HepG2 (cell line): ENCODE measurements at regions not wholly inside any gene's neighbourhood (a gene's known extent, or its start where the extent isn't known, plus 50 kb on each side); places are given as distances from the start of the nearest gene placed in this dataset.
A peak's percentile ranks its signal among the peaks of the same experiment; 100 is the strongest.

ENCODE experiments used
- ATAC-seq: fragments of 200-7000 bp; cut with Tn5 transposase; 3 replicates; pipeline ENCODE4 v1.9.1; 2020; ENCODE audit warnings: mild to moderate bottlenecking, moderate library complexity
- BruUV-seq: library from RNA; stranded (reverse); fragments of 400-500 nt; replicated peaks from 2 replicates; lab custom pipeline; 2021; lab: Mats Ljungman, UMichigan
- CTCF ChIA-PET: fragments of 300-600 bp; formaldehyde crosslinking; extraction: SDS; loops from one replicate; lab custom pipeline; 2021; ENCODE audit warnings: low total read pairs, inconsistent platforms, low intra/inter-chr PET ratio; lab: Yijun Ruan, JAX
- POLR2A ChIA-PET: fragments of 350-600 bp; sonication (Branson Sonifier 250); formaldehyde crosslinking; loops from one replicate; lab custom pipeline; 2020; ENCODE audit warnings: antibody characterized with exemption, inconsistent platforms; lab: Yijun Ruan, JAX
- DNase-seq: peaks from one replicate; pipeline ENCODE4 v3.0.0-alpha.2; 2015; ENCODE audit warnings: low spot score
- FAIRE-seq: peaks from 3 replicates; lab custom pipeline; 2011; peaks lifted over from hg19 to GRCh38; lab: Jason Lieb, UNC
- H2AFZ ChIP-seq: one replicate; pipeline ENCODE4 v1.6.1; 2011; ENCODE audit warnings: low read length, inconsistent platforms
- H3K27ac ChIP-seq: fragments of 300-600 bp; 3 replicates; pipeline ENCODE4 v1.8.0; 2011; ENCODE audit warnings: mixed run types, mild to moderate bottlenecking, mixed read lengths, low read length, inconsistent platforms; ENCODE audit not compliant: insufficient read depth; ENCODE audit errors: extremely low read length
- H3K27me3 ChIP-seq, 2 experiments: fragments of 200-600 bp in 1 of 2; 2 replicates in 1 of 2; 3 replicates in 1 of 2; pipeline versions ENCODE4 v1.6.0 to v1.8.0; 2011; ENCODE audit warnings: low read length in 2 of 2, mild to moderate bottlenecking in 2 of 2, moderate library complexity in 2 of 2, inconsistent platforms in 1 of 2; ENCODE audit not compliant: insufficient read depth in 2 of 2, control insufficient read depth in 1 of 2
- H3K36me3 ChIP-seq, 2 experiments: fragments of 200-600 bp in 1 of 2; replicated peaks in 1 of 2; 2 replicates in 1 of 2; 3 replicates in 1 of 2; pipeline versions ENCODE4 v1.5.1 to v1.8.0; 2011; ENCODE audit warnings: low read length in 2 of 2, inconsistent platforms in 1 of 2; ENCODE audit not compliant: insufficient read depth in 2 of 2, control insufficient read depth in 1 of 2
- H3K4me1 ChIP-seq: 2 replicates; pipeline ENCODE4 v1.5.1; 2012; ENCODE audit warnings: low read length, inconsistent platforms; ENCODE audit not compliant: insufficient read depth
- H3K4me2 ChIP-seq: 2 replicates; pipeline ENCODE4 v1.6.0; 2011; ENCODE audit warnings: low read depth, low read length, inconsistent platforms
- H3K4me3 ChIP-seq, 3 experiments: fragments of 200-600 bp in 1 of 3; sonication (generic), shearing (Covaris generic) in 1 of 3; replicated peaks in 1 of 3; 2 replicates each; pipeline ENCODE4 v1.5.1; 2011 to 2016; ENCODE audit warnings: low read length in 3 of 3, inconsistent platforms in 2 of 3, low read depth in 2 of 3, mild to moderate bottlenecking in 2 of 3, control low read depth in 1 of 3, mixed read lengths in 1 of 3; ENCODE audit not compliant: insufficient read depth in 1 of 3
- H3K79me2 ChIP-seq: one replicate; pipeline ENCODE4 v1.6.1; 2011; ENCODE audit warnings: low read length, inconsistent platforms; ENCODE audit not compliant: insufficient read depth
- H3K9ac ChIP-seq: 2 replicates; pipeline ENCODE4 v1.6.0; 2011; ENCODE audit warnings: mild to moderate bottlenecking, low read depth, low read length, inconsistent platforms; ENCODE audit not compliant: insufficient read depth
- H3K9me3 ChIP-seq: 2 replicates; pipeline ENCODE4 v1.5.1; 2012; ENCODE audit warnings: mild to moderate bottlenecking, low read length
- H4K20me1 ChIP-seq: 2 replicates; pipeline ENCODE4 v1.6.0; 2011; ENCODE audit warnings: inconsistent platforms, mild to moderate bottlenecking, low read length, moderate library complexity; ENCODE audit not compliant: insufficient read depth
- CEBPB ChIP-seq: IDR thresholded peaks from 2 replicates; pipeline ENCODE4 v1.6.1; 2011; ENCODE audit warnings: low read depth, low read length, improper control_type of control experiment, borderline replicate concordance
- CHD4 ChIP-seq: fragments of 200-600 bp; sonication (generic); IDR thresholded peaks from 2 replicates; pipeline ENCODE4 v1.7.0; 2017; ENCODE audit warnings: mild to moderate bottlenecking, low read length, borderline replicate concordance
- EHMT2 ChIP-seq: fragments of 200-600 bp; sonication (generic); IDR thresholded peaks from 2 replicates; pipeline ENCODE4 v1.7.0; 2017; ENCODE audit warnings: antibody characterized with exemption, low read depth, low read length, borderline replicate concordance
- KDM2A ChIP-seq: sonication (generic); formaldehyde crosslinking; IDR thresholded peaks from 2 replicates; pipeline ENCODE4 v1.4.0; 2020; ENCODE audit warnings: low read depth, missing genetic modification reagents, borderline replicate concordance
- RCOR2 ChIP-seq: IDR thresholded peaks from 2 replicates; pipeline ENCODE4 v1.6.1; 2016; ENCODE audit warnings: missing biosample characterization, missing genetic modification reagents
- ZNF776 ChIP-seq: sonication (generic); formaldehyde crosslinking; IDR thresholded peaks from 2 replicates; pipeline ENCODE4 v1.4.0; 2020; ENCODE audit warnings: mild to moderate bottlenecking, missing genetic modification reagents
- WGBS: methylation state at CpG from one replicate; pipeline ENCODE4 v1.1.6; 2017; ENCODE audit warnings: low lambda C conversion rate; 5-methylcytosine and 5-hydroxymethylcytosine counted together
- in situ Hi-C: cut with HindIII; loops from 2 replicates; pipeline ENCODE4 v1.10.0; 2017; ENCODE audit warnings: low pct_unique_long_range_greater_than_20kb; ENCODE audit not compliant: extremely low pct_ligation_motif_present
- intact Hi-C: fragments of 100-400 bp; cut with micrococcal nuclease; formaldehyde crosslinking; loops from one replicate; pipeline ENCODE4 v1.10.0; 2022; ENCODE audit not compliant: unreplicated experiment
- TF ChIP-seq, protein P1 (sequence below): sonication (generic); formaldehyde crosslinking; IDR thresholded peaks from 2 replicates; pipeline ENCODE4 v1.5.0; 2020; ENCODE audit warnings: missing genetic modification reagents

DNA sequence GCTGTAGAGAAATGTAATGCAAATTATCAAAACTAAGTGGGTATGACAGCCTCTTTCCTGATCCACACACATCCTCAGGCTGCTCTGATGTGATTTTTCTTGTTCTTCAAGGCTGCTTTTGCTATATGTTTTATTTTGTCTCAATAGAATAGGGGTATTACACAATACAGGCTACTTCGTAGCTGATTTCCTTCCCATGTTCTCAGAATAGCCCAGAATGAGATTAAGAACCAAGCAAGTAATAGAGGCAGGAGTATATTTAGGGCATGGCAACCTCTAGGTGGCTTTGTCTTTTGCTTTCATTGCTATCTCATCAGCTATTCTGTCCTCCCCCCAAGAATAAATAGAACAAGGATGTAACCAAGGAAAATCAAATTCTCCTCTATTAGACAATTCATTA is 241.8 kb downstream of the ALDH8A1 start:
- 30% methylated on average over 1 of the region's 1 CpG for WGBS
- no peaks in the 10 kb centered on the region for H4K20me1 ChIP-seq
- ATAC-seq, result no peak
- no peak overlapping the region for H3K4me2 ChIP-seq
- peaks cover 0 to 1% of the 10 kb centered on the region in 2 experiments; a peak in 1 of 5 replicates for H3K27me3 ChIP-seq
- no peaks in the 10 kb centered on the region for H3K79me2 ChIP-seq
- no peak overlapping the region for H3K9ac ChIP-seq
- no peaks in the 10 kb centered on the region for H3K9me3 ChIP-seq
- no TSS peak for BruUV-seq
- peaks cover 10% of the 10 kb centered on the region for H3K4me1 ChIP-seq
- no peak overlapping the region for H2AFZ ChIP-seq
- H3K27ac ChIP-seq, result no peak overlapping the region
- no peaks in the 10 kb centered on the region for H3K36me3 ChIP-seq
- TF ChIP-seq KDM2A (CRISPR knock-in tag), result no peak
- TF ChIP-seq RCOR2 (CRISPR knock-in tag), result no peak
- peak; percentile 55; the same call in 1 of the 2 replicates for TF ChIP-seq CEBPB
- TF ChIP-seq, protein P1, sequence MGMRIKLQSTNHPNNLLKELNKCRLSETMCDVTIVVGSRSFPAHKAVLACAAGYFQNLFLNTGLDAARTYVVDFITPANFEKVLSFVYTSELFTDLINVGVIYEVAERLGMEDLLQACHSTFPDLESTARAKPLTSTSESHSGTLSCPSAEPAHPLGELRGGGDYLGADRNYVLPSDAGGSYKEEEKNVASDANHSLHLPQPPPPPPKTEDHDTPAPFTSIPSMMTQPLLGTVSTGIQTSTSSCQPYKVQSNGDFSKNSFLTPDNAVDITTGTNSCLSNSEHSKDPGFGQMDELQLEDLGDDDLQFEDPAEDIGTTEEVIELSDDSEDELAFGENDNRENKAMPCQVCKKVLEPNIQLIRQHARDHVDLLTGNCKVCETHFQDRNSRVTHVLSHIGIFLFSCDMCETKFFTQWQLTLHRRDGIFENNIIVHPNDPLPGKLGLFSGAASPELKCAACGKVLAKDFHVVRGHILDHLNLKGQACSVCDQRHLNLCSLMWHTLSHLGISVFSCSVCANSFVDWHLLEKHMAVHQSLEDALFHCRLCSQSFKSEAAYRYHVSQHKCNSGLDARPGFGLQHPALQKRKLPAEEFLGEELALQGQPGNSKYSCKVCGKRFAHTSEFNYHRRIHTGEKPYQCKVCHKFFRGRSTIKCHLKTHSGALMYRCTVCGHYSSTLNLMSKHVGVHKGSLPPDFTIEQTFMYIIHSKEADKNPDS (CRISPR knock-in tag), result no peak
- TF ChIP-seq CHD4, result no peak
- no peak for TF ChIP-seq ZNF776 (CRISPR knock-in tag)
- no peak for TF ChIP-seq EHMT2
- intact Hi-C loops (no loop called here), in situ Hi-C loops (no loop called here)
- ChIA-PET CTCF (no interaction called here), POLR2A (no interaction called here)
- H3K4me3 ChIP-seq, result no peak overlapping the region
- FAIRE-seq, result no peak
- no peak for DNase-seq
